ENCODE measurements at regions not wholly inside any gene's neighbourhood (a gene's known extent, or its start where the extent isn't known, plus 50 kb on each side); places are given as distances from the start of the nearest gene placed in this dataset.

- Histone ChIP-seq H3K27me3 (peaks cover 0 to 15% (median 0%) of the 10 kb centered on the region in 4 donors), H3K27ac (replicated peaks in 1 of 4) (no peak overlapping the region), H3K4me1 (no peaks in the 10 kb centered on the region), H3K36me3 (no peaks in the 10 kb centered on the region), H3K9me3 (no peaks in the 10 kb centered on the region), H3K4me3 (no peak overlapping the region)
- no peak for TF ChIP-seq POLR2A (IDR thresholded peaks at IDR 0.05; ENCODE audit: low read depth)
- no peak for TF ChIP-seq EP300 (IDR thresholded peaks at IDR 0.05)
- TF ChIP-seq CTCF (IDR thresholded peaks at IDR 0.05): no peak
- TF ChIP-seq POLR2AphosphoS5 (IDR thresholded peaks at IDR 0.05): no peak
- 80% methylated on average over 4 of the region's 4 CpGs for WGBS
- no peak for DNase-seq (ENCODE audit: extremely low spot score)
- intact Hi-C loops (cut with DNase I): no loop called here
Observed at GRCh38 chr12:126889501-126889900, 1377.5 kb upstream of the TMEM132C start.

- Histone ChIP-seq H3K27me3 (peaks cover 0 to 15% (median 0%) of the 10 kb centered on the region in 4 donors), H3K9me3 (no peaks in the 10 kb centered on the region), H3K4me1 (no peaks in the 10 kb centered on the region), H3K4me3 (no peak overlapping the region), H3K36me3 (no peaks in the 10 kb centered on the region), H3K27ac (replicated peaks in 1 of 4) (no peak overlapping the region)
- TF ChIP-seq POLR2A (IDR thresholded peaks at IDR 0.05; ENCODE audit: low read depth): no peak
- no peak for TF ChIP-seq EP300 (IDR thresholded peaks at IDR 0.05)
- TF ChIP-seq POLR2AphosphoS5 (IDR thresholded peaks at IDR 0.05): no peak
- TF ChIP-seq CTCF (IDR thresholded peaks at IDR 0.05): no peak
- peak; percentile 21 for DNase-seq (ENCODE audit: extremely low spot score)
- 78% methylated on average over 2 of the region's 2 CpGs for WGBS
- intact Hi-C loops (cut with DNase I): no loop called here
Observed at GRCh38 chr12:126890097-126890496, 1376.9 kb upstream of the TMEM132C start.

GRCh38 chr12:126891789-126892188 lies 1375.2 kb upstream of the TMEM132C start:
- no peaks in the 10 kb centered on the region for H3K9me3 ChIP-seq
- no peaks in the 10 kb centered on the region for H3K4me1 ChIP-seq
- no peaks in the 10 kb centered on the region for H3K36me3 ChIP-seq
- DNase-seq (ENCODE audit: extremely low spot score): peak; percentile 34
- H3K27me3 ChIP-seq: peaks cover 0 to 7% (median 0%) of the 10 kb centered on the region in 4 donors
- H3K27ac ChIP-seq (replicated peaks in 1 of 4): no peak overlapping the region
- H3K4me3 ChIP-seq: no peak overlapping the region
- intact Hi-C loops (cut with DNase I): no loop called here
- TF ChIP-seq POLR2A (IDR thresholded peaks at IDR 0.05; ENCODE audit: low read depth) (no peak), POLR2AphosphoS5 (IDR thresholded peaks at IDR 0.05) (no peak), EP300 (IDR thresholded peaks at IDR 0.05) (no peak), CTCF (IDR thresholded peaks at IDR 0.05) (no peak)
- 88% methylated on average over 1 of the region's 1 CpG for WGBS

- 69% methylated on average over 3 of the region's 4 CpGs for WGBS
- no peaks in the 10 kb centered on the region for H3K9me3 ChIP-seq
- intact Hi-C loops (cut with DNase I): no loop called here
- no peak for DNase-seq (ENCODE audit: extremely low spot score)
- H3K27ac ChIP-seq (replicated peaks in 1 of 4): no peak overlapping the region
- no peak overlapping the region for H3K4me3 ChIP-seq
- TF ChIP-seq CTCF (IDR thresholded peaks at IDR 0.05) (no peak), POLR2AphosphoS5 (IDR thresholded peaks at IDR 0.05) (no peak), POLR2A (IDR thresholded peaks at IDR 0.05; ENCODE audit: low read depth) (no peak), EP300 (IDR thresholded peaks at IDR 0.05) (no peak)
- H3K36me3 ChIP-seq: no peaks in the 10 kb centered on the region
- peaks cover 0 to 25% (median 0%) of the 10 kb centered on the region in 4 donors for H3K27me3 ChIP-seq
- H3K4me1 ChIP-seq: no peaks in the 10 kb centered on the region
Observed at GRCh38 chr12:126895951-126896913, 1370.7 kb upstream of the TMEM132C start.
